Ishikawa (cell line): ENCODE measurements at regions not wholly inside any gene's neighbourhood (a gene's known extent, or its start where the extent isn't known, plus 50 kb on each side); places are given as distances from the start of the nearest gene placed in this dataset.

Source experiments
- CEBPB ChIP-seq: IDR thresholded peaks from 2 replicates; pipeline ENCODE4 v1.6.1; 2012
- CREB1 ChIP-seq: IDR thresholded peaks from 2 replicates; pipeline ENCODE4 v1.6.1; 2012; ENCODE audit warnings: low read depth
- EGR1 ChIP-seq: IDR thresholded peaks from 2 replicates; pipeline ENCODE4 v1.6.1; 2012
- EP300 ChIP-seq: IDR thresholded peaks from 2 replicates; pipeline ENCODE4 v1.6.1; 2012; ENCODE audit warnings: borderline replicate concordance
- MAX ChIP-seq: IDR thresholded peaks from 2 replicates; pipeline ENCODE4 v1.6.1; 2012
- REST ChIP-seq: IDR thresholded peaks from 2 replicates; pipeline ENCODE4 v1.6.1; 2012; ENCODE audit warnings: low read depth, mild to moderate bottlenecking
- TAF1 ChIP-seq: IDR thresholded peaks from 2 replicates; pipeline ENCODE4 v1.6.1; 2012; ENCODE audit warnings: low read depth, mild to moderate bottlenecking
- TEAD4 ChIP-seq: IDR thresholded peaks from 2 replicates; pipeline ENCODE4 v1.6.1; 2012
- YY1 ChIP-seq: IDR thresholded peaks from 2 replicates; pipeline ENCODE4 v1.6.1; 2012; ENCODE audit warnings: low read depth
- ZBTB7A ChIP-seq: IDR thresholded peaks from 2 replicates; pipeline ENCODE4 v1.6.1; 2012; ENCODE audit warnings: low read depth

- no peak for TF ChIP-seq TAF1
- TF ChIP-seq EGR1, result no peak
- TF ChIP-seq CREB1, result no peak
- no peak for TF ChIP-seq EP300
- no peak for TF ChIP-seq TEAD4
- TF ChIP-seq ZBTB7A, result no peak
- no peak for TF ChIP-seq YY1
- no peak for TF ChIP-seq MAX
- no peak for TF ChIP-seq REST
- peak; percentile 21; the same call in 1 of the 2 replicates for TF ChIP-seq CEBPB
Observed at GRCh38 chr20:3312940-3313682, 74.1 kb upstream of the SLC4A11 start.
